Adrenal gland (tissue), 5 donors: ENCODE measurements at regions not wholly inside any gene's neighbourhood (a gene's known extent, or its start where the extent isn't known, plus 50 kb on each side); places are given as distances from the start of the nearest gene placed in this dataset.

Experiments used
- POLR2A ChIP-seq, 2 donors: fragments of 450-650 bp; IDR thresholded peaks; one replicate each; pipeline ENCODE4 v1.6.1; 2017; ENCODE audit warnings: antibody characterized with exemption in 2 of 2, mild to moderate bottlenecking in 2 of 2, moderate library complexity in 1 of 2
- TF ChIP-seq, protein P1 (sequence below), 6 experiments: fragments of 450-650 bp in 4 of 6; fragments of 200-600 bp in 2 of 6; sonication (generic) in 1 of 6; IDR thresholded peaks; 1 replicate in 5 of 6; 2 replicates in 1 of 6; pipeline versions ENCODE4 v1.5.1 to v1.8.0; 2016 to 2021; ENCODE audit warnings: antibody characterized with exemption in 6 of 6, mild to moderate bottlenecking in 2 of 6, moderate library complexity in 1 of 6
- donor health status: DM: no; HTN: no; CAD: no.

DNA sequence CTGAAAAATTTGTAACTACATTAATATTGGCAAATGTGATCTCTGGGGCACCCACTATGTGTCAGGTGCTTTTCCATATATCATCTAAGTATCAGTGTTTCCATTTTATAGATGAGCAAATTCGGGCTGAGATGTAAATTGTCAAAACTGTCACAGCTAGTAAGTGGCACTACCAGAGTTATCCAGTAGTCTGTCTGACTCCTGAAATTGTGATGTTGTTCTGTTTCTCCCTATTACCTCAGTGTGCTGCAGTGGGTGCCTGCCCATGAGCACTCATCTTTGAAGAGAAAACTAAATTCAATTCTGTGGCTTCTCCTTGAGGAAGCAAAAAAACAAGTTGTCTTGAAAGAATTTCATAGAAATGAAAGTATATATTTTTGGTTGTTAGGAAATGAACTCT, 467.4 kb upstream of the FANCL start:
- TF ChIP-seq POLR2A (IDR thresholded peaks at IDR 0.05): no peak
- TF ChIP-seq, protein P1, sequence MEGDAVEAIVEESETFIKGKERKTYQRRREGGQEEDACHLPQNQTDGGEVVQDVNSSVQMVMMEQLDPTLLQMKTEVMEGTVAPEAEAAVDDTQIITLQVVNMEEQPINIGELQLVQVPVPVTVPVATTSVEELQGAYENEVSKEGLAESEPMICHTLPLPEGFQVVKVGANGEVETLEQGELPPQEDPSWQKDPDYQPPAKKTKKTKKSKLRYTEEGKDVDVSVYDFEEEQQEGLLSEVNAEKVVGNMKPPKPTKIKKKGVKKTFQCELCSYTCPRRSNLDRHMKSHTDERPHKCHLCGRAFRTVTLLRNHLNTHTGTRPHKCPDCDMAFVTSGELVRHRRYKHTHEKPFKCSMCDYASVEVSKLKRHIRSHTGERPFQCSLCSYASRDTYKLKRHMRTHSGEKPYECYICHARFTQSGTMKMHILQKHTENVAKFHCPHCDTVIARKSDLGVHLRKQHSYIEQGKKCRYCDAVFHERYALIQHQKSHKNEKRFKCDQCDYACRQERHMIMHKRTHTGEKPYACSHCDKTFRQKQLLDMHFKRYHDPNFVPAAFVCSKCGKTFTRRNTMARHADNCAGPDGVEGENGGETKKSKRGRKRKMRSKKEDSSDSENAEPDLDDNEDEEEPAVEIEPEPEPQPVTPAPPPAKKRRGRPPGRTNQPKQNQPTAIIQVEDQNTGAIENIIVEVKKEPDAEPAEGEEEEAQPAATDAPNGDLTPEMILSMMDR (IDR thresholded peaks at IDR 0.05): no peak
